Central memory CD4-positive, alpha-beta T cell (primary cell): ENCODE measurements at regions not wholly inside any gene's neighbourhood (a gene's known extent, or its start where the extent isn't known, plus 50 kb on each side); places are given as distances from the start of the nearest gene placed in this dataset.

ENCODE experiments used
- DNase-seq: peaks from one replicate; pipeline ENCODE4 v3.0.0; 2022

DNA sequence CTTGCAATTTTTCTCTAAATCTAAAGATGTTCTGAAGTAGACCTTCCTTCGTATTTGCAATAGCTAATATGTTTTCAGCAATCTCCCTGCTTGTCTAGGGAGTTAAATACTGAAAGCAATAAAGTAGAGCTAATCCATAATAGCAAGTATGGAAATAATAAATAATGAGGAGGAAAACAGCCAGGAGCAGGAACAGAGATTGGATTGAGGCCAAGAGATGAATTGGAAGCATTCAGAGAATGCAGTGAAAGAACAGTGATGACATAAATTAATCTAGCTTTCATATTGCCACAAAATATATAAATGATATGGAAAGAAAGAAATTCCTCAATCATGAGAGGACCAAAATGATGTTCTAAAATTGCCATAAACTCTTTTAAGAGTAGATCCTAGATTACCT is 679.7 kb downstream of the METTL4 start:
- no peak for DNase-seq

DNA sequence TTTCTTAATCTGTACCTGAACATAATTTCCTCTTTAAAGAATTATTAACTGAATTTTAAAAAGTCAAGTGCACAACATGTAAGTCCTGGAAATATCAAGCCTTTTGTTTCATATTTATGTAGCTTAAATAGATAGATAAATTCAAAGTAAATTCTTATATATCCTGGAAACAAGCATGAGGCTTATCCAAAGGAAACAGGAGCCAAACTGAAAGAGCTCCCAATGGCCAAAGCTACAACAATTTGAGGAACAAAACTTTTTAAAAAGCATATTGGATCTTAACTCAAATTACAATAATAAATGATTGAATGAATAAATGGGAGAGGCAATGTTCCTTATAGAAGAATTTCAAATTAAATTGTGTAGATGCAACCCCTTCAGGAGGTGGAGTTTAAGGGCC is 679.1 kb downstream of the METTL4 start:
- no peak for DNase-seq

DNA sequence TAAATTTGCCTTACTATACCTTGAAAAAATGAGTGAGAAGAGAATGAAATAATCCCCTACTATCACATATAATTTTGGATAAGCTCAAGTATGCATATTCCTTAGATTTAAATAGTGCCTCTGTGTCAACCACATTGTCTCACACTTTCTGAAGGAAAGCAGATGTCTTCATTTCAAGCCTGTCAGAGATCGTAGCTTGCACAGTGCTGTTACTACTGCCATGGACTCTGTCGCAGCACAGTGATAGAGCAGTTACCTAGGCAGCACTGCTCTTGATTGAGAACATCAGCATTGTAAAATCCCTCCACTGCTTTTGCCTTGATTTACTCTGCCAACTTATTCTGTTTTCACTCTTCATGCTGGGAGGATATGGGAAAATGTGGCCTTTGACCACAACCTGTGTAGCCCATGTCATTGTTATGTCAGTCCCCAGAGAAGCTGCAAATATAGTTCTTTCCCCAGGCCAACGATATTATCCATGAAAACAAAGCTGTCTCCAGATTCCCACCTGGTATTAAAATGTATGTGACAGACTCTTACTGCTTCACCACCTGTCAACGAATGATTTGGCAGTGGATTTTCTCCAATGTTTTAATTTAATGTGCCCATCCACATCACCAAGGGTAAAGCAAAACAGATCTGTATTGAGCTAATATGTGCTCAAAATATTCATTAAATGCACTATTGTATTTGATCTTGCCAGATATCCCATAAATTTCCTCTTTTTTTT is 675.7 kb downstream of the METTL4 start:
- DNase-seq, result no peak

DNA sequence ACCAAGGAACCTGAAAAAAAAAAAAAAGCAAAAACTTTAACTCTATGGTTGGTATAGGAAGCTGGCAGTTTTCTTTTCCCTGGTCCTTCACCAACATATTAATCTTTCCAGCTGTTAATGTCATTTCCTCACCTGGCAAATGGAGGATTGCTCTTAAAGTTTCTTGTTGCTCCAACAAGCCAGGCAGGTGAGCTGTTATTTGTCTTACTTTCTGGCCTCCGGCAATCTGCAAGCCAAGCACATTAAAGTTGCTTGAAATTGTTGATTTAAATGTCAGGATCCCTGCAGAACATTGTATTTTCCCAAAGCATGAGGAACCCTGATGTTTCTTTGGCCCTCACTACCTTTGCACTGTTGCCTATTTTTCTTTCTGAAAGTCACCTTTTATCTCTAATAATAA is 664.9 kb downstream of the METTL4 start:
- DNase-seq, result no peak

DNA sequence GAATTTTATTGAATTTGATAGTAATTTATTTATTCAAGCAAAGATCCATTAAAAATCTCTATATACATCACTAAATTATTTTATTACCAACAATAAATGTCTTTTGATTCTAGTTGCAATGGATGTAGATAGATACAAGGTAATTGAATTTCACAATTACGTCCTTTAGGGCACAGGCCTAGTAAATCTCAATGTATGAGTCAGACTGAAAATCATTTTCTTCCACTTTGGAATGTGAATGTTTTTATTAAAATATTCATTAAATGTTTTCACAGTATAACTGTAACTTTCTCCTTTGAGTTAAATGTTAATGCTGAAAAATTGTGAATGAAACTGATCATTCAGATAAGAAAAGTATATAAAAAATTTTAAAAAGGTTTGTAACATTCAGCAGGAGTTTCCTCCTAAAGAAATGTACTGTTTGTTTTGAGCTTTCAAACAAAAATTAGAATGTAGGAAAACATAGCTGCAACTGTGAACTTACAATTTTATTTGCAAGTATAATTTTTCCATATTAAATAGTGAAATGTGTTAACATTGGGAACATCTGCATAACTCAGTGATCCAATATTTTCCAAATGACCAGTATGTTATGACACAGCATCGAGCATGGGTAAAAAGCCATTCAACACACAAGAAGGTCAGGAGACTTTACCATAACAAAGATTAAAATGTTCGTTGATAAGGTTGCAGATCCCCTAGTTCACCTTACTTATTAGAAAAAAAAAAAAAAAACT is 663.7 kb downstream of the METTL4 start:
- no peak for DNase-seq

DNA sequence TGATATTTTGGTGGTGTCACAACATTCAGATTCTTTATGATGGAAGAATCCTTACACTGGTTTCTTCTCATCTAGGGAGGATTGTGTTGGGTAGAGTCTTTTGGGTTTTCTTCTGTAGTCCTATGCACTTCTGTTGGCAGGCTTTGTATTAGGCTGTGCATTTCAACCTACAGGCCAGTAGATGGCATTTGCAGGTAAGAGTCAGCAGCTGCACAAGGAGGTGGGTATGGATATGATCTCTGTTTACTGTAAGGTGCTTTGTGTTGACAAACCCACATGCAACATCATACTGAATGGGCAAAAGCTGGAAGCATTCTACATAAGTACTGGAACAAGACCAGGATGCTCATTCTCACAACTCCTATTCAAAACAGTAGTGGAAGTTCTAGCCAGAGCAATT is 656.8 kb downstream of the METTL4 start:
- no peak for DNase-seq

DNA sequence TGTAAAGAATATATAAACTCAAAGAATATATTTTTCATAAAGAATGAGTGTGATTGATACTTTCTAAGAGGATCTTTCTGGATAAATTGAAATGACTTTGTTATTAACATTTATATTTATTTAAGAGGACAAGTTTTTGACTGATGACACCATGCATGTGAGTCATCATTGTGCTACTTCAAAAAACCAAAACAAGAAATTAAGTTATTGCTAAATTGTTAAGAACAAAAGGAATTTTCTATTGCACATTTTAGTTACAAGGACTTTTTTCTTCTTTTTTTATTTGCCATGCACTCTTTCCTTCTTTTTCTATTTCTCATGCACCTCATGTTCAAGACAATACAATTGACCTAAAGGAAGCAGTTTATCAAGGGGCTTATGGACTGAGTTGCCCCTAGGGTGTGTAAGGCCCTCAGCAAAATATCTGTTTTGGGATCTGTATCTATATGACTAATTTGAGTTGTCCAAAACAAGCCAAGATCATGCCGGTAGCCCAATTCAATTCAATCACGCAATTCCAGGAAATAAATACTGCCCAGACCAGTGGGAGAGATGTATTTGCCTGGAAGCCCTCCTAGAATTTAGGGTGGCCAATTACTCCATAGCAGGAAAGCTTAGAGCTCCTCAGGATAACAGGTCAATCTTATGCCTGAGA is 654.3 kb downstream of the METTL4 start:
- DNase-seq, result no peak

DNA sequence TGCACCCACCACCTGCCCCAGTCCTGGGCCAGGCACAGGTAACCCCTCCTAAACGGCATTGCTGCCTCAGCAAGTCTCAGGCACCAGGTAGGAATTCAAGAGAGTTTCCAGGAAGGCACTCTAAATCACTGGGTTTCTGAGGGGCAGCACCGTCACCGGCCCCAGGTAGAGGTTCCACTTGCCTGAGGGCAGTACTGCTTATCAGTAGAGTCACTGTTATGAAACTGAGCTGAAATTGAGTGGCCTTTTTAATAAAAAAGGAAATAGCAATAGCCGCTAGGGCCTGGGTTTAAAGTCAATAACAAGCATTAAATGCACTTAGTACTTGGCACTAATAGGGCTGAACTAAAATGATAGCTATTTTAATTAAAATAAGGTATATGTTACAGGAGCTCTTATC is 653.7 kb downstream of the METTL4 start:
- DNase-seq, result no peak

DNA sequence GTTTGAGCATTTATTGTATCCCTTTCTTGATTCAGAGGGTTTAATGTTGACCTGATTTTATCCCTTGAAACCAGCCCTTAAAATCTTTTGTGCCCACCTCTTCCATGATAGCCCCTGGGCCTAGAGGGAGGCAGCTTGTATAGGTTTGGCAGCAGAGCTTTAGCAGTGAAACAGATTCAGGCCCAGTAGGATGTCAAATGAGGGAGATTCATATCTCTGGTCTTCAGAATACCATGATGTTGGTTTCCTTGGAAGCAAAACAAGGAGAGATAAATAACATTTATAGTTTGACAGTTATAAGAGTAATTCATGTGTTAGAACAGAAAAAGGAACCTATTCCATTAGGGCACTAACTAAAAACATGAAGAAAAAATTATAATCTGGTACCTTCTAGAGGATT is 649.2 kb downstream of the METTL4 start:
- no peak for DNase-seq

DNA sequence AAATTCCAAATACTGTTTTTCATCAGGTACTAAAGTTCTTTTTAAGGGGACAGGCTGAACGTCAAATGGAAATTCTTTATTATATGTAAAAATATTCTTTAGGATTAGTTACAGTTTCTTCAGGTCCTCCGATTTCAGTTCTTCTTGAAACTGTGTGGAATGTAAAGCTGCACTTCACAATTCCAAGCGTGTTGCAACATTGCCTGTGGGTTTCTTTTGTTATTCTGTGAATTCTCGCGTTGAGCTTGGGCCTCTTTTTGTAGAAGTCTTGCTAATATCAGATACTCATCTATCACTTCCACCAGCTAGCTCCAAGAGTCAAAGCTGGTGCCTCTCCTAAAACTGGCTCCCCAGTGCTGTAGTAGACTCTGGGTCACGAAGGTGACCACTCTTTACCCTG is 642.6 kb downstream of the METTL4 start:
- no peak for DNase-seq

DNA sequence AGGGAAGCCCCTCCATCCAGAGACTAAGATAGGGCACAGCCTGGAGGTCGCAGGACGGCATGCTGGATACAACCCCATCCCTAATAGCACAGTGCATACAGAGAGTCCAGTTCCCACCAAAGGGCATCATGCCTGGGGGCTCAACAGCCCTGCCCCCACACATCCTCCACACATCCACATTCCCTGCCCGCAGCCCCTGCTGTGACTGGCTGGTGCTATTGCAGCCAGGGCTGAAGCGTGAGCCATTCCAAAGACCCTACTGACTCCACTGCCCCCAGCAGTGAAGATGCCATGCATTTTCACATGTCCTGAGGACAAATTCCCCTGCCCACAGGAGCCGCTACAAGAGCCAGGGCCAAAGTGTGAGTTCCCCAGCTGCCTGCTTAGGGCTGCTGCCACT is 641.6 kb downstream of the METTL4 start:
- no peak for DNase-seq

DNA sequence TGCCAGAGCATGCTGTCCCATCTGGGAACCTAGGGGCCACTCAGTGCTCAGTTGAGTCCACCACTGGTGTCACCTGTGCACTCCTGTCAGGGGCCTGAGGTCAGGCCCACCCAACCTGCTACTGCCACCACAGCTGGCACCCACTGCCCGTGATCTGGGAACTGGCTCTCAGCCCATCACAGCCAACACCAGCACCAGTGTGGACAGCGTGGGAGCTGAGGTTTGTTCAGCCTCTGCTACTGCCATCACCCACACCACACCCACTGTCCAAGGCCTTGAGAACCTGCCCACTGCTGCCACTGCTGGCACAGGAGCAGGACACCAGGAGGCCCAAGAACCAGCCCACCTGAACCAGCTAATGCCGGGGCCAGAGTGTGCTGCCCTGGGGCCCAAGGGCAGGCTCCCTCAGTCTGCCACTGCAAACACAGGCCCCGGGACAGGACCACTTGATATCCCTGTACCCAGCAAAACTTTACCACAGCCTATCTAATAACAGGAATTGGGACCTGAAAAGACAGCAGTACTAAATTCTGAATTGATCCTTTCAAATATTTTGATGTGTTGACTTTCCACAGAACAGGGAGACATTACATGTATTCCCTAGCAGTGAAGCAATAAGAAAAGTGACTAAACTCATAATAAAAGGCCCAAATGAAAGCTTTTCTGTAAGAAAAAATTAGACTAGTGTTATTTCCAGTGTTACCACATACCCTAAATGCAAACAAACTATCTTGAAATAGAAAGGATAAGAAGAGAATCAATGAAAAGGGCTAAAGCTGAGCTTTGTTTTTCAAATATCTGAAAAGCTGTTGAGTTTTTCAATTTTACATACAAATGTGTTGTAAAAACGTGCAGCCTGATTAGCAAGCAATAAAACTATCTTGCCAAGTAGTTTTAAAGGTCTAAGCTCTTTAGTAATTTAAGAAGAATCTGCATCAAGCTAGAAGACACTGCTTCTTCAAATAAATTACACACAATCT is 640.7 kb downstream of the METTL4 start:
- DNase-seq, result no peak

DNA sequence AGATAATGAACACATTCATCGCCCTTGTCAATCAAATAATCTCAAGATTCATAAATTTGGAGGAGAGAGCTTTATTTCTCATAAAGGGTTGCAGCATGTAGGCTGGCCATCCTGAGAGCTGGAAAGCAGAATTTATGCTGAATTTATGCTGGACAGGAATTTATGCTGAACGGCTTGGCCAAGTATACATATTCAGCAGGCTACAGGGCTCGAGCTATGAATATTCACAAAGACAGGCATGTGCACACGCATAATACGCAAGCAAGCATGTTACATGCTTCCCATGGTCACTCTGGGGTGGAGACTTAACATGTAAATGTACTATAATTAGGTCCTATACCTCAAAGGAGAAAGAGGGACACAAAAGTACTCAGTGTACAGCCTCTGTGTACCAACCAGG is 618.8 kb downstream of the METTL4 start:
- DNase-seq, result no peak

DNA sequence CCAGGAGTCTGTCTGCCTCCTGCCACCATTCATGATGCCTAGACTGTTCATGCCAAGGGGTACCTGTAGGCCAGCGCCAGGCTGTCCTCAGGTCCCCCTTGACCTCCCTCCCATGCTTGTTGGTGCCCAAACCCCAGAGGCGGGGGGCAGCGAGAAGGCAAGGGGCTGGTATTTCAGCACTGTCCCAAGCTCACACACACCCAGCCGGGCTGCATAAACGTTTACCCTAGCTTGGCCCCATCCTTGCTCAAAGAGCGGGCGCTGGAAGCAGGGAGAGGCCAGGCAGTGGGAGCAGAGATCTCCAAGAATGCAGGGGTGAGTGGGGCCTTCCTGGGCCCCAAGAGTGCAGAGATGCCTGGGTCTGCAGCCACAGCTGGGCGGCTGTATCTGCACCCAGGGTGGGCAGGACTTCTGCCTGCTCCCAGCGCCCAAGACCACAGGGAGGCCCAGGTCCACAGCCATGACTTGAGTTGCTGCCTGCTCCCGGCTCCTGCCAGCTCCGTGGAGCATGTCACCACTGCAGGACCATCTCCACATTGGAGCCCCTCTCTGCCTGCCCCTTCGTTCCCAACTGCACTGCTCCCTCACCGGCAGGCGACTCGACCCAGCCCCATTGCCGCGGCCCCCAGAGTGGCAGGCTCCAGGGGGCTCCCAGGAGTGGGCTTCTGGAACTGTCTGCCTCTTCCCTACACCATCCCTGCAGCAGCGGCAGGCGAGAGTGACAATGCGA is 616.6 kb downstream of the METTL4 start:
- no peak for DNase-seq

DNA sequence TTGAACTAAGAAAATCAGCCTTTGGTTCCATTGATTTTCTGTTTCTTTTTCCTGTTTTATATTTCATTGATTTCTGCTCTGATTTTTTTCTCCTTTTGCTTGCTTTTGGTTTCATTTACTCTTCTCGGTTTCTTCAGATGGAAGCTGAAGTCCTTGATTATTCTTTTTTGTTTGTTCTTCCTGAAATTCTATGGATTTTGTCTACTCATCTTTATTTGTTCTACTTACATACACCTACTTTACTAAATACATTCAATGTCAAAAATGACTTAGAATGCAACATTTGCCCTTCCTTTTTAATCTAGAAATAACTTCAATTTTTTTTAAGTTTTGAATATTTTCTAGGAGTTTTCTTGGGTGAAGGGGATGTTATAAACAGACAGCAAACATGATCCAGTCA is 612.5 kb downstream of the METTL4 start:
- no peak for DNase-seq

DNA sequence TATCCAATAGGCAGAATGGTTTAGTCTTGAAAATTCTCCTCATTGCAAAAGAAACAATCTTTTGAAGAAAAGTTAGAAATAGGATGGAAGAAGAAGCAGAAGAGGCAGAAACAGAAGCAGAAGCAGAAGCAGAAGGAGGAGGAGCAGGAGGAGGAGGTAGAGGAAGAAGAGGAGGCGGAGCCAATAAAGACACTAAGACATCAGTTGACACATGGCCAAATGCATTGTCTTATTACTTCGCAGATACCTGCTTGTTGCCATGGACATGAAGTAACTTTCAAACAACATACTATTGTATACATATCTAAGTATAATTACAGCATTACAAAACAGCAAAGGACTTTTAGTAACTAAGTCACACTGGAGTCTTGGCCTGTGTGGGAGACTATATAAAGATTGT is 606.3 kb downstream of the METTL4 start:
- DNase-seq, result no peak

DNA sequence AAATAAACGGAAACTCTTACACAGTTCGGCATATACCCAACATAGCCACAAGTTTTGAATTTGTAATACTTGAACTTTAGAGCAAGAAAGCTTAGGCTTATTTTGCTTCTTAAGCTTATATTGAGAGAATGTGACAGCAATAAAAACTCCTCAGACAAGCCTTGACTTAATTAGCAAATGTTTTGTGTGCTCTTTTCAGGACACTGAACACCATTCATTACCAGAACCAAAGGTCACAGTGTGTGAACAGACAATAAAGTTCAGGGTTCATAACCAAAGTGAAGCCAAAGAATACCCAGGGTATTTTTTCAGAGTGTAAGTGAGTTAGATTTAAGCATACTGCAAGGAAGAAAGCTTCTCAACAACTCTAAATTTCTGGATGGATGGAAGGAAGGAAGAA is 605.8 kb downstream of the METTL4 start:
- no peak for DNase-seq

DNA sequence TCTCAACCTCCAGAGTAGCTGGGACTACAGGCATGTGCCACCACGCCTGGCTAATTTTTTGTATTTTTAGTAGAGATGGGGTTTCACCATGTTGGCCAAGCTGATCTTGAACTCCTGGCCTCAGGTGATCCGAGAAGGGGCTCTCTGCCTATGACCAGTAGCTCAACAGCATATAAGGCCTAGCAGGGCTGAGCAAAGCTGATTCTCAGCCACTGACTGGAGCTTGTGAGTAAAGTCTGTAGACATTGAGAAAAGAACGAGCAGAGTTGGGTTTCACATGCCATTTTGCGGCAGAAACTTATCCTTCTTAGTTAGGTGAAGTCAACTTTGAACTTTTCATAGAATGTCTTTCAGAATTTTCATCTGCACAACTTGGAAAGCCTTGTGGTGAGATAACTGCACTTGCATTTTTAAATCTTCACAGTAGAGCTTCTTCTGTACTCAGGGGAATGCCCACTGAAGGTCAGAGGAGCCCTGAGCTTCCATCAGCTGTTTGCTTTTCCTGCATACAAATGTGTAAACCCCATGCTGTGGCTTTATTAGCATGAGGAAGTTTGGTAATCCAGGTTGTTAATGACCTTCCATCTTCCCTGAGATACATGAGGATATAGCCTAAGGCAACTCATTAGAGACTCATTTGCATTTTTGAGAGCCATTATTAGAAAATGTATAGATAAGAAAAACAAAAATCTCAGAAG is 602.4 kb downstream of the METTL4 start:
- no peak for DNase-seq

DNA sequence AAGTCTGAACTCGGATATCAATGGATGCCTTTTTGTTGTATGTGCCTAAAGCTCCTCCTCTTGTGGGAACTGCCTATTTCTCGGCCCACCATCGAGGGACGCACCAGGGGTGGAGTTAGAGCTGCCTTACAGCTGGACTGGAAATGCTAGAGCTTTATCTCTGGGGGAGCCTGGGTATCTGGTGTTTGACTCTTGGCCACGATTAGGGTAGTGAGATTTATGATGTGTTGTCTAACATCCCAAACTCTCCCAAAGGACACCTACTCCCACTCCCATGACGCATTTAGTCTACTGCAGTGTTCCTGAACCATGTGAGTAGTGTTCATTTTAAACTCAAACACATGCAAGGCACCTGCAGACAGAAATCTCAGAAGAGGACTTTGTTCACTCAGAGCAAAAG is 594.8 kb downstream of the METTL4 start:
- no peak for DNase-seq

DNA sequence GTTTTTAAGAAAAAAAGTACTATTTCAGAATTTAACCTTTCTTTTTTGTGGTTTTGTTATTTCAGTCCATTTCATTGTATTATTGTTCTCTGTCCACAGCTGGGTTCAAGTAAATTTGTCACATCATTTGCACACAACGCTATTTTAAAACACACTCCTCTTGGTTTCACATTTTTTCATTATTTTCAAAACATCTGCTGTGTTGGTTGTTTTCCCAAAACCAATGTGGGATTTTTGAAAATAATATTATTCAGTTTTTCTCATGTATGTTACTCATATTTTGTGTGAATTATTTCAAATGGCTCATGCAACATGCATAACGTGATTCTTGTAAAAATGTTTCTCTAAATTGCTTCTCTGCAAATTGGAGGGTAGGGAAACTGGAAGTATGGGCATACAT is 589.2 kb downstream of the METTL4 start:
- DNase-seq, result no peak

DNA sequence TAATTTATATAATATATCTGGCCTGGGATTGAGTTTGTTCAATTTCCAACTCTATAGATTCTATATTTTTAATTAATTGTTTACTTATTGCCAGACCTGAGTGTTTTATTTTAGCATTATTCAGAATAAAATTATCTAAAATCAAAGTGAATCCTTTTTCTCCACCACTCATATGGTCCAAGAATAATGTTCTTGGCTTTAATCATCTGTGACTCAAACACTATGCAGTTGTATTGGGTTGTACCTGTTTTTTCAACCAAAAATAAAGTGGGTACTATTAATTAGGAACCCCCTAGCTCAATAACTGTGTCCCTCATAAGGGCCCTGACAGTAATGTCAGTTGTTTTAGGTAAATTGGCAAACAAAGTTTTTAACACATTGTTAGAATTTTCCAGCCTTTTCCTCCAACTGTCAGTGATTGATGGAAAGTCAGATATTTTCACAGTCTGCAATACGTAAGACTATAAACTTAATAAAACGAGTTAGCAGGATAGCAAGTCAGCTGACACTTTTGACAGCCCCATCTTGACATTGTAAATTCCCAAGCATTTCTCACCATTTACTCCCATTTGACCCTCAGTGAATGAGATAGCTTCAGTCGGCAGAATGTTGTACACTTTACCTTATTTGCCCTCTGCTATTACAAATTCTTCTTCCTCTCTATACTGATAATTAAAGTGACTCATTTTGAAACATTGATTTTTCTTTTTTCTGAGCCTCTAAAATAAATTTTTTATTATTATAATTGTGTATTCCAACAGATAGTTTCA is 587.4 kb downstream of the METTL4 start:
- DNase-seq, result no peak
